NCI-H2107 (cell line): ENCODE measurements at regions not wholly inside any gene's neighbourhood (a gene's known extent, or its start where the extent isn't known, plus 50 kb on each side); places are given as distances from the start of the nearest gene placed in this dataset.
"Not testable (repeated sequence)": the region's sequence is repeated elsewhere in the genome, so short reads cannot be mapped to it uniquely, and the experiment has no call there.

ENCODE experiments used
- DNase-seq: peaks from one replicate; lab custom pipeline; 2025; lab: John Stamatoyannopoulos, UW

GRCh38 chr14:106000029-106000511 is 473.7 kb downstream of the TMEM121 start:
- not testable (repeated sequence) for DNase-seq

GRCh38 chr14:106001277-106001676 is 474.9 kb downstream of the TMEM121 start:
- DNase-seq = not testable (repeated sequence)

DNA sequence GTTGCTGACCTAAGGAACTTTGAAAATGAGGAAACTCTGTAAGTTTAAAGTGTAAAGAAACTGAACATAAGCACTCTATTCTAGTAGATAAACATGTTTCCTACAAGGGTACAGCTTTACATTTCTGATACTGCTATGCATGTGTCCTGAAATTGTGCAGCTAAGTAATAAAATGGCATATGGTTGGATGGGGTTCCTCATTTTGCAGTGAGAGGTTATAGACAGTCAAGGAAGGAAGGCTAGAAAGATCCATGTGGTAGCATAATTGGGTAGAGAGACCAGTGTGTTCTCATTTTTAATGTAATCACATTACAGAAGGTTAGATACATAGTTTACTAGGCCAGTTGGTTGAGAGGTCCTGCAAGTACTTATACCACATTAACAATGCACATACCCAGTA is 477.0 kb downstream of the TMEM121 start:
- no peak for DNase-seq

DNA sequence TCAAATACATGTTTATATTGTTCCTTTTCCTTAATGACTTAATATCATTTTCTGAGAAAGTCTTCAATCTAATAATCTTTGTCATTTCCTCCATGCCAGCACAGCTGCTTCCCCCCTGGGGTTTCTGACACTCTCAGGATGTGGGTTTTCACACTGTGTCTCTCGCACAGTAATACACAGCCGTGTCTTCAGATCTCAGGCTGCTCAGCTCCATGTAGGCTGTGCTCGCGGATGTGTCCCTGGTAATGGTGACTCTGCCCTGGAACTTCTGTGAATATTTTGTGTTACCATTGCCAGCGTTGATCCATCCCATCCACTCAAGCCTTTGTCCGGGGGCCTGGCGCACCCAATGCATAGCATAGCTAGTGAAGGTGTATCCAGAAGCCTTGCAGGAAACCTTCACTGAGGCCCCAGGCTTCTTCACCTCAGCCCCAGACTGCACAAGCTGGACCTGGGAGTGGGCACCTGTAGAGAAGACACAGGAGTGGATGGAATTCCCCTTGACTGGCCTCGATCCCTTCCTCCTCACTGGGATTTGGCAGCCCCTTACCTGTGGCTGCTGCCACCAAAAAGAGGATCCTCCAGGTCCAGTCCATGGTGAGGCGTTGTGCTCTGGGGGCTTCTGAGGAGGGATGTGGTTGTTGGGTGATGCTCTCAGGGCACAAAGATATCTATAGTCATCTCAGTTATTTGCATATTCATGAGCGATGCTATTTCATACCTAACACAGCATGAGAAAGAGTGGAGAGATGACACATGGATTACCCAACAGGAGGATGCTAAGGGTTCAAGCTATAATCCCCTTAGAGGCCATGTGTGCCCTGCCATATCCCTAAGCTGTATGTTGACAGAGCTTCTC is 478.8 kb downstream of the TMEM121 start:
- not testable (repeated sequence) for DNase-seq

DNA sequence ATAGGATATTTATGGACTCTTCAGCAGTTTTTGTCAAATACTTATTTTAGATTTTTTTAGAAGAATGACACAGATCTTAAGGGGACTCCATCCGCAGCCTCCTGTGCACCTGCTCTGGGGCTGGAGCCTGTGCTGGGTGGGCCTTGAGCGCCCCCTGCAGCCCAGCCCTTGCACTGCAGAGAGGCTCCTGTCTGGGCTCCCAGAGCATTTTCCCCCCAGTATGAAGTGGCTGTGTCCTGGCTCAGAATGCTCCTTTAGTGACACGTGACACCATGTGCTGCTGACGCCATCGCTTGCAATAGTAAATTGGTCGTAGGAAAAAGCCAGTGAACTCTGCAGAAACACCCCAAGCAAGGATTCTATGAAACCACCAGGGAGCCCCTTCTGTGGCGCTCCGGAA is 479.7 kb downstream of the TMEM121 start:
- not testable (repeated sequence) for DNase-seq

GRCh38 chr14:106006716-106007115 is 480.3 kb downstream of the TMEM121 start:
- DNase-seq = not testable (repeated sequence)

GRCh38 chr14:106010783-106011182 is 484.4 kb downstream of the TMEM121 start:
- no peak for DNase-seq

DNA sequence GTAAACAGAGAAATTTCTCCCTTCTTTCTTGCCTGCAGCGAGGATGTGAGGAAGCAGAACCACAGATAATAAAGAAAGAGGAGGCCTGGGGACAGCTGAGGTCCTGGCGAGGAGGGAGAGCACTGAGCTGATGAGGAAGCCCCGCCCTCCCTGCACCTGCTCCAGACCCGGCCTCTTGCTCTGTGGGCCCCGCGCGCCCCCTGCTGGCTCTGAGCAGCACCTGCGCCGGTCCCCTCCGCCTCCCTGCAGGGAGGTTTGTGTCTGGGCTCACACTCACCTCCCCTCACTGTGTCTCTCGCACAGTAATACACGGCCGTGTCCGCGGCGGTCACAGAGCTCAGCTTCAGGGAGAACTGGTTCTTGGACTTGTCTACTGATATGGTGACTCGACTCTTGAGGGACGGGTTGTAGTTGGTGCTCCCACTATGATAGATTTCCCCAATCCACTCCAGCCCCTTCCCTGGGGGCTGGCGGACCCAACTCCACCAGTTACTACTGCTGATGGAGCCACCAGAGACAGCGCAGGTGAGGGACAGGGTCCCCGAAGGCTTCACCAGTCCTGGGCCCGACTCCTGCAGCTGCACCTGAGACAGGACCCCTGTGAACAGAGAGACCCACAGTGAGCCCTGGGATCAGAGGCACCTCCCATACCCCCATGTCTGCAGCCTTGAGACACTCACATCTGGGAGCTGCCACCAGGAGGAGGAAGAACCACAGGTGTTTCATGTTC is 485.4 kb downstream of the TMEM121 start:
- DNase-seq = peak; percentile 70

DNA sequence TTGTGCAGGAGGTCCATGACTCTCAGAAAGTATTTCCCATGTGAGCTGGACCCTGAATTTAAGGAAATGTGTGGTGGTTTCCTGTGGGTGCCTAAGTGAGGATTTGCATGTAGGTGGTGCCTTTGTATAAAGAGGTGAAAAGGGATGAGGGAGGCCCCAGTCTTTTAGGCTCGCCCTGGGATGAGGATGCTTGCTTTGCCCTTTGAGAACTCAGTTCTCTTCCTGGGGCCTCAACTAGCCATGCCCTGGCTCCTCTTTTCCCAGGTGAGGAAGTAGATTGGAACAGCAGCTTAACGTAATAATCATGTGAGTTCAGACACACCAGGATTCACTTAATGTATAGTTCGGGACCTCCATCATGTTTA is 486.0 kb downstream of the TMEM121 start:
- DNase-seq = not testable (repeated sequence)

DNA sequence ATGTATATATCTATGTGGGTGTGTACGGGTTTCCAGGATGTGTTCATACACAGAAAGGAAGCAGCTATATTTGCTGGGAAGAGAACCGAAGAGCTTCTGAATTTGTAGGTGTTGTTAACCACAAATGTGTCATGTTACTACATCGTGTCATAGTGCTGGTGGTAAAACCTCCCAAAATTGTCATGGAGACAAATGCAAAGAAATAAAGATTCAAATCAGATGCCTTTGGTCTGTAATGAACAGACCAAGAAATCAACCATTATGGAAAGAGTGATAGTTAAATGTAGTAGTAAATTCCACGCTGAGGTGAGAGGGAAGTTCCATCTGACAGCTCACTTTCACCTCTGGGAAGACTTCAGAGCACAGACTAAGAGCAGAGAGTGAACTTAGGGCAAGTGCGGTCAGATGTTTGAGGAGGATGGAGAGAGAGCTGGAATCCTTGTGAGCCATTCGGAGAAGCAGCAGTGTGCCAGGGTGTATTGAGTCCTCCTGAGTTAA is 487.5 kb downstream of the TMEM121 start:
- no peak for DNase-seq

DNA sequence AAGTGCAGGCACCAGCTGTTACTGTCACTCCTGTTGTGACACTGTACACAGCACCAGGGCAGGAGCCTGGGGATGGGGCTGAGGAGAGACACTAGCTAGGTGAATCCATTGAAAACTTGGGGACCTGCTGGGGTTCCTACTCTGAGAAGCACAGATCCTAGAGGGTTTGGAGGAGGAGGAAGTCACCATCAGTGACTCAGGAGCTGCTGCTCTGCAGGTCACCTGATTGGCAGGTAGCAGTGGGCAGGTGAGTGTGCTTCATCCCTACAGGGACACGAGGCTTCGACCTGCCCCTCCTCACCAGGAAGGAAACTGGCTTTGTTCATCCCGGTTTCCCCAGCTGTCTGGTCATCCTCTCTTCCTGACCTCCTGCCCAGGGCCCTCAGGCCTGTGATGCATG is 491.6 kb downstream of the TMEM121 start:
- not testable (repeated sequence) for DNase-seq

DNA sequence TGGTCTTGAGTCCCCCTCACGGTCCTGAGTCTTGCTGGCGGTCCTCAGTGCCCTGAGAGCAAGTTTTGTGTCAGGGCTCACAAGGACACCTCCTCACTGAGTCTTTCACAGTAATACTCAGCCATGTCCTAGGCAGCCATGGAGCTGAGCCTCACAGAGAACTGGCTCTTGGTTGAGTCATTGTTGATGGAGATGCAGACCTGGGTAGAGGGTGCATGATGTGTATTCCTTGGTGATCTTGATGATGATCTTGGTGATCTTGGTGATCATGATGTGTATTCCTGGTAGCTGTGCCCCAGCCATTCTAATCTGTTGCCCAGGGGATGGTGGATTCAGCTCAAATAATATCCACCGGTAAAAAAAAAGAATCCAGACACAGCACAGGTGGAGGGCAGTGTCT is 495.4 kb downstream of the TMEM121 start:
- no peak for DNase-seq

DNA sequence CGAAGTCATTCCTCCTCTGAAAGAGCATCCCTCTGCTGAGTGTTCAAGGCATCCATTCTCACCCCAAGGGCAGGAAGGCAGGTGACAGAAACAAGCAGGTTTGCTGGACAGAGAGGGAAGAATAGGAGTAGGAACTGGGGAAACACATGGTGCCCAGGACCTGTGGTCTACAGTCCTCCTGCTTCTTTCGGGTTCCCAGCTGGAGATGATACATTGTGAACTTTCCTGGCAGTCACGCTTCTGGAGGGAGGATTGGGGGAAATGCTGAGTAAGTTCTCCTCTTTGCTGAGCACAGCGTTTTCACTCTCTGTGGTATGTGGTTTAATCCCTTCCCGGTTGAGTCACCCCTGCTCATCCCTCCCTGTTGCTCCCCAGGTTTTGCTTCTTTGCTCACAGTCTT is 496.3 kb downstream of the TMEM121 start:
- DNase-seq = not testable (repeated sequence)

GRCh38 chr14:106023411-106023810 is 497.0 kb downstream of the TMEM121 start:
- DNase-seq = no peak

GRCh38 chr14:106024983-106025604 is 498.7 kb downstream of the TMEM121 start:
- DNase-seq = no peak

DNA sequence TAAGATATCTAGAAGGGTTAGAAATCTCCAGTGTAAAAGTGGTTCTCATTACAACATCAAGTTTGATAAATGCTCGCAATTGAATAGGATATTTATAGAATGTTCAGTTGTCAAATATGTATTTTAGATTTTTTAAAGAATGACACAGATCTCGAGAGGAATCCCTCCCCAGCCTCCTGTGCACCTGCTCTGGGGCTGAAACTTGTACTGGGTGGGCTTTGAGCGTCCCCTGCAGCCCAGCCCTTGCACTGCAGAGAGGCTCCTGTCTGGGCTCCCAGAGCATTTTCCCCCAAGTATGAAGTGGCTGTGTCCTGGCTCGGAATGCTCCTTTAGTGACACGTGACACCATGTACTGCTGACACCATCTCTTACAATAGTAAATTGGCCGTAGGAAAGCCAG is 499.6 kb downstream of the TMEM121 start:
- DNase-seq = no peak

DNA sequence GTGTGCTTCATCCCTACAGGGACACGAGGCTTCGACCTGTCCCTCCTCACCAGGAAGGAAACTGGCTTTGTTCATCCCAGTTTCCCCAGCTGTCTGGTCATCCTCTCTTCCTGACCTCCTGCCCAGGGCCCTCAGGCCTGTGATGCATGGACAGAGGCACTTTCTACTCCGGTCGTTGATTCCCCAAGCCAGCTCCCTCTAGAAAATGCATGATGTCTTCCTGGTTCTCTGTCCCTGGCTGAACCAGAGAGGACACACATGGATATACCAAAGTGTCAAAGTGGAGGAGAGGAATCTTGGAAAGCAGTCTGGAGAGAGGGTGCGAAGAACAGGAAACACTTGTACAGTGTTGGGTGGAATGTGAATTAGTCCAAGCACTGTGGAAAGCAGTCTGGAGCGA is 501.4 kb downstream of the TMEM121 start:
- DNase-seq = not testable (repeated sequence)

DNA sequence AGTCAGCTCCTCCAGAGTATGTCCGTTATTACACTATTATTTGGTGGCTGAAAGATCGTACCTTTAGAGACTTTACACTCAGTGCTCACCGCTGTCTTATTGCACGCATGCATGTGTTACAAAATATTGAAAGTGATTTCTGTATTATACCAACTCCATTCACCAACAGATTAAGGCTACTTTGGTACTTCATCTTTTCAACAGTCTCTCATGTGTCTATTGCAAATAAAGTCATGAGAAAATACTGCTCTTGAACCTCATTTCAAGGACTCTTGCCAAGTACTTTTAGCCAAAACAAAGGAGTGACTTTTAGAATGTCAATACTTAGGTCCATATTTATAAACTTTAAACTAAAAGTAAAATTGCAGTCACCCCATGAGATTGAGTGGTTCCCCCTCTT is 503.6 kb downstream of the TMEM121 start:
- no peak for DNase-seq

GRCh38 chr14:106037380-106037779 is 511.0 kb downstream of the TMEM121 start:
- DNase-seq = no peak

GRCh38 chr14:106038263-106038662 is 511.9 kb downstream of the TMEM121 start:
- peak; percentile 44 for DNase-seq

- no peak for DNase-seq
These were observed 513.0 kb downstream of the TMEM121 start for GRCh38 chr14:106039400-106039799.

GRCh38 chr14:106044515-106044914 is 518.1 kb downstream of the TMEM121 start:
- no peak for DNase-seq
